ENCODE measurements at regions not wholly inside any gene's neighbourhood (a gene's known extent, or its start where the extent isn't known, plus 50 kb on each side); places are given as distances from the start of the nearest gene placed in this dataset.
"Not testable (repeated sequence)": the region's sequence is repeated elsewhere in the genome, so short reads cannot be mapped to it uniquely, and the experiment has no call there.

DNA sequence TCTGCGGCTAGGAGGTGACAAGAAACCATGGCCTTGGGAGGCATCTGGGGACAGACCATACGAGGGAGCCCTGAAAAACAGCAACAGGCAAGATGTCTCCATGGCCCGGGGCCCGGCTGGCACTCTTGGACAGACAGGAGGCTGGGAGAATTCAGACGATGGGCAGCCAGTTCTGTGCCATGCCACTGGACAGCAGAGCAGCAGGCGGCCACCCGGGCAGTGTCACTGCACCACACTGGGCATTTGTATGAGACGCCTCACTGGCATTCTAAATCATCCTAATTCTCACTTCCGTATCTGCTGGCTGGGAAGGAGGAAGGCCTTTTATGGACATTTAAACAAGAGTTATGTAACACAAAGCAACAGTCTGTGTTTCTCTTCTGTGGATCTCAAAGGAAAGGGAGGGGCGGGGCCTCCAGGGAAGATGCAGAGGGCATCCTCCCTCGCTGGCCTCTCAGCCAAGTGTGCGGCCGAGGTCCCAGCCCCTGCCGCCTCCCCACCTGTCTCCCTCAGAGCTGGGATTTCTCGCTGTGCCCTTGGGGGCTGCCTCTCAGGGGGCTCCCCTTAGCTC, 350.3 kb downstream of the SHANK2 start:
- no peak for DNase-seq (ENCODE audit: low spot score)
- H3K4me3 ChIP-seq: no peak overlapping the region
- no peaks in the 10 kb centered on the region for H3K4me1 ChIP-seq
- H3K9me3 ChIP-seq: peaks cover 0 to 16% of the 10 kb centered on the region in 2 donors
- no peaks in the 10 kb centered on the region for H3K27me3 ChIP-seq
- TF ChIP-seq, protein P1, sequence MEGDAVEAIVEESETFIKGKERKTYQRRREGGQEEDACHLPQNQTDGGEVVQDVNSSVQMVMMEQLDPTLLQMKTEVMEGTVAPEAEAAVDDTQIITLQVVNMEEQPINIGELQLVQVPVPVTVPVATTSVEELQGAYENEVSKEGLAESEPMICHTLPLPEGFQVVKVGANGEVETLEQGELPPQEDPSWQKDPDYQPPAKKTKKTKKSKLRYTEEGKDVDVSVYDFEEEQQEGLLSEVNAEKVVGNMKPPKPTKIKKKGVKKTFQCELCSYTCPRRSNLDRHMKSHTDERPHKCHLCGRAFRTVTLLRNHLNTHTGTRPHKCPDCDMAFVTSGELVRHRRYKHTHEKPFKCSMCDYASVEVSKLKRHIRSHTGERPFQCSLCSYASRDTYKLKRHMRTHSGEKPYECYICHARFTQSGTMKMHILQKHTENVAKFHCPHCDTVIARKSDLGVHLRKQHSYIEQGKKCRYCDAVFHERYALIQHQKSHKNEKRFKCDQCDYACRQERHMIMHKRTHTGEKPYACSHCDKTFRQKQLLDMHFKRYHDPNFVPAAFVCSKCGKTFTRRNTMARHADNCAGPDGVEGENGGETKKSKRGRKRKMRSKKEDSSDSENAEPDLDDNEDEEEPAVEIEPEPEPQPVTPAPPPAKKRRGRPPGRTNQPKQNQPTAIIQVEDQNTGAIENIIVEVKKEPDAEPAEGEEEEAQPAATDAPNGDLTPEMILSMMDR (IDR thresholded peaks at IDR 0.05): no peak
- no peak overlapping the region for H3K27ac ChIP-seq
- no peaks in the 10 kb centered on the region for H3K36me3 ChIP-seq

DNA sequence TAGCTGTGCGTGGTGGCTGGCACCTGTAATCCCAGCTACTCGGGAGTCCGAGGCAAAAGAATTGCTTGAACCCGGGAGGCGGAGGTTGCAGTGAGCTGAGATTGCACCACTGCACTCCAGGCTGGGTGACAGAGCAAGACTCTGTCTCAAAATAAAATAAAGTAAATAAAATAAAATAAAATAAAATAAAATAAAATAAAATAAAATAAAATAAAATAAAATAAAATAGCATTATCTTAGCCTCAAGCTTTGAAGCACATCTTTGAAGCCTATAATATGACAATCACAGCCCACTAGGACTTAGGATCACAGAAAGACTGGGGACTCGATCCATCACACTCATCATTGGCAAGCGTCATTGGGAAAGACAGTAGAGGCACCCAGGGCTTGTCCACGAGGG, 349.1 kb downstream of the SHANK2 start:
- not testable (repeated sequence) for H3K4me1 ChIP-seq; DNase-seq (ENCODE audit: low spot score); H3K36me3 ChIP-seq; H3K9me3 ChIP-seq; H3K27ac ChIP-seq; H3K27me3 ChIP-seq; H3K4me3 ChIP-seq

DNA sequence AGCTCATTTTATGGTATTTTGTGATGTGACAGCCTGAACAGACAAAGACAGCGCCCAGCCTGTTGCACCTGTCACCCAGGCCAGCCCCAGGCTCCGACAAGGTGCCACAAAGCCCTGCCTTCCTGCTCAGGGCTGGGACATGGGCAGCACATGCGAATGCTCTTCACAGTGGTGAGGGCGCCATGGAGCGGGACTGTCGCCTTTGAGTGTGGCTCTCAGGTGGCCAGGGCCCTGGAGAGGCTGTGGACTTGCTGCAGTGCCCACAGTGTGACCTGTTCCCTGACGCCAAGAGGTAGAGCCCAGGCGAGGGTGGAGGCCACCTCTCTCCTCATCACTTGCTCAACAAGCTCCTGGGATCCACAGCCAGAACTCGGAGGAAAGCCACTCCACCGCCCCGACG, 346.3 kb downstream of the SHANK2 start:
- H3K27ac ChIP-seq: no peak overlapping the region
- no peaks in the 10 kb centered on the region for H3K27me3 ChIP-seq
- TF ChIP-seq, protein P1 (IDR thresholded peaks at IDR 0.05): no peak
- H3K36me3 ChIP-seq: no peaks in the 10 kb centered on the region
- H3K4me3 ChIP-seq: no peak overlapping the region
- no peaks in the 10 kb centered on the region for H3K9me3 ChIP-seq
- H3K4me1 ChIP-seq: no peaks in the 10 kb centered on the region
- no peak for DNase-seq (ENCODE audit: low spot score)

DNA sequence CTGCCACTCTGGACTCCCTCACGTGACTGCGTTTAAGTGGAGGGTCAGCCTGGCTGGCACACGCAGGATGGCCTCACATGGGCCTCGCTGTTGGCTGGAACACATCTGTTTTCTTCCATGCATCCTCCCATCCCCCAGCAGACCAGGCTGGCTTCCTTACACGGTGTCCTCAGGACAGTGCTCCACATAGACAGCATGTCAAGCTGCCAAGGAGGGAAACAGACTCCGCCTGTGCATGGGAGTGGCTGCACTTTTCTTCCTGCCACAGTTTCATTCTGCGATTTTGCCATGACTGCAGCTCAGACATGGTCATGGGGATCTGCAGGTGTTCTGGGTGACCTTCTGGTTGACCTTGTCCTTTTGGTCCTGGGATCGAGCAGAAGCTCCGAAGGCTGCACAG, 344.2 kb downstream of the SHANK2 start:
- Histone ChIP-seq H3K9me3 (no peaks in the 10 kb centered on the region), H3K4me3 (no peak overlapping the region), H3K27ac (no peak overlapping the region), H3K36me3 (no peaks in the 10 kb centered on the region), H3K27me3 (no peaks in the 10 kb centered on the region), H3K4me1 (no peaks in the 10 kb centered on the region)
- DNase-seq (ENCODE audit: low spot score): no peak
- TF ChIP-seq, protein P1 (IDR thresholded peaks at IDR 0.05): no peak

DNA sequence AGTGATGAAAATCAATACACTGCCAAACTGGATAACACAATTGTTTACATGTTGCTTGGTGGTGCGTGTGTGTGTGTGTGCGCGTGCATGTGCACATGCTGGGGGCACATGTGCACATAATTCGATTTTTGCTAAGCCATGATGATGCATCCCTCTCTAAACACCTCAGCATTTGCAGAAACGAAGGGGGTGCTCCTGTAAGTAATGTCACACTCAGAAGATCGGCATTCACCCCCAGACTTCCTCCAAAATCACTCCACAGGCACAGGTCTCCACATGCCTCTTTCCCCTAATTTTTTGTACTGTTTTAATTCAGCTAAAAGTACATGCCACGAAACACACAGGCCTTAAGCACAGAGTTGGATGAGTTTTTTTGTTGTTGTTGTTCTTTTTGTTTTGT, 341.5 kb downstream of the SHANK2 start:
- no peaks in the 10 kb centered on the region for H3K9me3 ChIP-seq
- no peaks in the 10 kb centered on the region for H3K4me1 ChIP-seq
- no peak for DNase-seq (ENCODE audit: low spot score)
- no peak overlapping the region for H3K4me3 ChIP-seq
- TF ChIP-seq, protein P1 (IDR thresholded peaks at IDR 0.05): no peak
- no peak overlapping the region for H3K27ac ChIP-seq
- H3K27me3 ChIP-seq: no peaks in the 10 kb centered on the region
- no peaks in the 10 kb centered on the region for H3K36me3 ChIP-seq

DNA sequence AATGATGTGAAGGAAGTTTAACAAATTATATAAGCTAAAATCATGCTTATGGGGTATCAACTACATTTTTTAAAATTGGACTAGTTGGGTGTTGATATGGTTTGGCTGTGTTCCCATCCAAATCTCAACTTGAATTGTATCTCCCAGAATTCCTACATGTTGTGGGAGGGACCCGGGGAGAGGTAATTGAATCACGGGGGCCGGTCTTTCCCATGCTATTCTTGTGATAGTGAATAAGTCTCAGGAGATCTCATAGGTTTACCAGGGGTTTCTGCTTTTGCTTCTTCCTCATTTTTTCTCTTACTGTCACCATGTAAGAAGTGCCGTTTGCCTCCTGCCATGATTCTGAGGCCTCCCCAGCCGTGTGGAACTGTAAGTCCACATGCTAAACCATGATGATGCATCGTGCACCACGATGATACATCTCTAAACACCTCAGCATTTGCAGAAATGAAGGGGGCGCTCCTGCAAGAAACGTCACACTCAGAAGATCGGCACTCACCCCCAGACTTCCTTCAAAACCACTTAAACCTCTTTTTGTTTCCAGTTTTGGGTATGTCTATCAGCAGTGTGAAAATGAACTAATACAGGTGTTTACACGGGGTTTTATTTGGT, 340.0 kb downstream of the SHANK2 start:
- Histone ChIP-seq H3K36me3 (no peaks in the 10 kb centered on the region), H3K4me1 (no peaks in the 10 kb centered on the region), H3K9me3 (no peaks in the 10 kb centered on the region), H3K27me3 (no peaks in the 10 kb centered on the region), H3K4me3 (no peak overlapping the region), H3K27ac (no peak overlapping the region)
- TF ChIP-seq, protein P1 (IDR thresholded peaks at IDR 0.05): no peak
- DNase-seq (ENCODE audit: low spot score): no peak

Measured in right atrium auricular region (tissue), 2 donors.